ENCODE measurements at regions not wholly inside any gene's neighbourhood (a gene's known extent, or its start where the extent isn't known, plus 50 kb on each side); places are given as distances from the start of the nearest gene placed in this dataset.

GRCh38 chr4:43932448-43932847 is 516.2 kb downstream of the KCTD8 start:
- TF ChIP-seq, protein P1, sequence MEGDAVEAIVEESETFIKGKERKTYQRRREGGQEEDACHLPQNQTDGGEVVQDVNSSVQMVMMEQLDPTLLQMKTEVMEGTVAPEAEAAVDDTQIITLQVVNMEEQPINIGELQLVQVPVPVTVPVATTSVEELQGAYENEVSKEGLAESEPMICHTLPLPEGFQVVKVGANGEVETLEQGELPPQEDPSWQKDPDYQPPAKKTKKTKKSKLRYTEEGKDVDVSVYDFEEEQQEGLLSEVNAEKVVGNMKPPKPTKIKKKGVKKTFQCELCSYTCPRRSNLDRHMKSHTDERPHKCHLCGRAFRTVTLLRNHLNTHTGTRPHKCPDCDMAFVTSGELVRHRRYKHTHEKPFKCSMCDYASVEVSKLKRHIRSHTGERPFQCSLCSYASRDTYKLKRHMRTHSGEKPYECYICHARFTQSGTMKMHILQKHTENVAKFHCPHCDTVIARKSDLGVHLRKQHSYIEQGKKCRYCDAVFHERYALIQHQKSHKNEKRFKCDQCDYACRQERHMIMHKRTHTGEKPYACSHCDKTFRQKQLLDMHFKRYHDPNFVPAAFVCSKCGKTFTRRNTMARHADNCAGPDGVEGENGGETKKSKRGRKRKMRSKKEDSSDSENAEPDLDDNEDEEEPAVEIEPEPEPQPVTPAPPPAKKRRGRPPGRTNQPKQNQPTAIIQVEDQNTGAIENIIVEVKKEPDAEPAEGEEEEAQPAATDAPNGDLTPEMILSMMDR (IDR thresholded peaks at IDR 0.05), result no peak
- no peak for TF ChIP-seq ZFX (IDR thresholded peaks at IDR 0.05; ENCODE audit: borderline replicate concordance)

Data from 22Rv1 (cell line).